ENCODE measurements at regions not wholly inside any gene's neighbourhood (a gene's known extent, or its start where the extent isn't known, plus 50 kb on each side); places are given as distances from the start of the nearest gene placed in this dataset.

GRCh38 chr5:103902893-103903292, 340.3 kb upstream of the NUDT12 start:
- no peaks in the 10 kb centered on the region for H3K27me3 ChIP-seq

GRCh38 chr5:103901885-103902284, 339.3 kb upstream of the NUDT12 start:
- H3K4me3 ChIP-seq: no peak overlapping the region
- intact Hi-C loops (cut with DNase I; ENCODE audit: low total_unique reads): no loop called here
- H3K36me3 ChIP-seq: no peaks in the 10 kb centered on the region
- H3K27ac ChIP-seq: no peak overlapping the region
- no peaks in the 10 kb centered on the region for H3K4me1 ChIP-seq
- DNase-seq: no peak
- H3K9me3 ChIP-seq: peaks cover 0 to 22% (median 11%) of the 10 kb centered on the region in 4 donors
- 65 to 76% (median 74%) methylated on average over 1 of the region's 1 CpG for WGBS, 5 donors
- TF ChIP-seq POLR2A (IDR thresholded peaks at IDR 0.05) (no peak), EP300 (IDR thresholded peaks at IDR 0.05) (no peak), CTCF (IDR thresholded peaks at IDR 0.05) (no peak)
- no peaks in the 10 kb centered on the region for H3K27me3 ChIP-seq

More at GRCh38 chr5:103902893-103903292, 340.3 kb upstream of the NUDT12 start:
- WGBS, 5 donors: 70 to 77% (median 75%) methylated on average over 3 of the region's 3 CpGs
- Histone ChIP-seq H3K9me3 (peaks cover 0 to 22% (median 11%) of the 10 kb centered on the region in 4 donors), H3K36me3 (no peaks in the 10 kb centered on the region), H3K4me3 (no peak overlapping the region), H3K4me1 (no peaks in the 10 kb centered on the region), H3K27ac (no peak overlapping the region)
- TF ChIP-seq CTCF (IDR thresholded peaks at IDR 0.05) (no peak), POLR2A (IDR thresholded peaks at IDR 0.05) (no peak), POLR2AphosphoS5 (IDR thresholded peaks at IDR 0.05) (no peak), EP300 (IDR thresholded peaks at IDR 0.05) (no peak)
- DNase-seq: no peak
- intact Hi-C loops (cut with DNase I; ENCODE audit: low total_unique reads): no loop called here

GRCh38 chr5:103896593-103896992, 334.0 kb upstream of the NUDT12 start:
- Histone ChIP-seq H3K36me3 (no peaks in the 10 kb centered on the region), H3K27ac (no peak overlapping the region), H3K9me3 (peaks cover 0 to 12% (median 5%) of the 10 kb centered on the region in 4 donors), H3K4me1 (no peaks in the 10 kb centered on the region), H3K4me3 (no peak overlapping the region), H3K27me3 (no peaks in the 10 kb centered on the region)
- WGBS, 5 donors: 77 to 83% (median 80%) methylated on average over 3 of the region's 3 CpGs
- intact Hi-C loops (cut with DNase I; ENCODE audit: low total_unique reads): no loop called here
- no peak for DNase-seq
- no peak for TF ChIP-seq EP300 (IDR thresholded peaks at IDR 0.05)
- no peak for TF ChIP-seq CTCF (IDR thresholded peaks at IDR 0.05)
- no peak for TF ChIP-seq POLR2A (IDR thresholded peaks at IDR 0.05)
- no peak for TF ChIP-seq POLR2AphosphoS5 (IDR thresholded peaks at IDR 0.05)

GRCh38 chr5:103895738-103896137, 333.1 kb upstream of the NUDT12 start:
- intact Hi-C loops (cut with DNase I; ENCODE audit: low total_unique reads): no loop called here
- WGBS, 5 donors: 79 to 91% (median 84%) methylated on average over 2 of the region's 2 CpGs
- Histone ChIP-seq H3K4me1 (no peaks in the 10 kb centered on the region), H3K27me3 (no peaks in the 10 kb centered on the region), H3K9me3 (peaks cover 0 to 12% (median 5%) of the 10 kb centered on the region in 4 donors), H3K27ac (no peak overlapping the region), H3K4me3 (no peak overlapping the region), H3K36me3 (no peaks in the 10 kb centered on the region)
- TF ChIP-seq POLR2AphosphoS5 (IDR thresholded peaks at IDR 0.05) (no peak), EP300 (IDR thresholded peaks at IDR 0.05) (no peak), CTCF (IDR thresholded peaks at IDR 0.05) (no peak), POLR2A (IDR thresholded peaks at IDR 0.05) (no peak)
- DNase-seq: no peak

All from stomach (tissue), 8 donors.